ENCODE measurements at regions not wholly inside any gene's neighbourhood (a gene's known extent, or its start where the extent isn't known, plus 50 kb on each side); places are given as distances from the start of the nearest gene placed in this dataset.

GRCh38 chr9:84615544-84615943, 54.0 kb upstream of the NTRK2 start (continued):
- TF ChIP-seq ATAD3A (CRISPR knock-in tag; IDR thresholded peaks at IDR 0.05) (no peak), ZNF232 (CRISPR knock-in tag; IDR thresholded peaks at IDR 0.05; ENCODE audit: borderline replicate concordance) (no peak)

- Histone ChIP-seq H3K36me3 (replicated peaks in 1 of 2; ENCODE audit: control insufficient read depth in 1 of 2, insufficient read depth in 2 of 2, low read length in 2 of 2) (no peaks in the 10 kb centered on the region), H3K9me3 (ENCODE audit: low read length) (no peaks in the 10 kb centered on the region), H3K4me3 (replicated peaks in 1 of 3; ENCODE audit: insufficient read depth in 1 of 3, low read depth in 2 of 3, low read length in 3 of 3) (no peak overlapping the region), H3K9ac (ENCODE audit: insufficient read depth, low read depth, low read length) (no peak overlapping the region), H3K4me1 (ENCODE audit: insufficient read depth, low read length) (no peaks in the 10 kb centered on the region), H3K4me2 (ENCODE audit: low read depth, low read length) (no peak overlapping the region), H4K20me1 (ENCODE audit: insufficient read depth, low read length) (no peaks in the 10 kb centered on the region), H3K27me3 (ENCODE audit: control insufficient read depth in 1 of 2, insufficient read depth in 2 of 2, low read length in 2 of 2) (no peaks in the 10 kb centered on the region; a peak in 1 of 5 replicates), H3K79me2 (ENCODE audit: insufficient read depth, low read length) (no peaks in the 10 kb centered on the region), H2AFZ (ENCODE audit: low read length) (no peak overlapping the region), H3K27ac (ENCODE audit: extremely low read length, insufficient read depth, low read length) (no peak overlapping the region)
- no TSS peak for BruUV-seq (replicated peaks)
- CTCF ChIA-PET (ENCODE audit: low intra/inter-chr PET ratio, low total read pairs): no interaction called here
- 0% methylated on average over 4 of the region's 4 CpGs for WGBS (ENCODE audit: low lambda C conversion rate)
- ATAC-seq (no peak), FAIRE-seq (no peak), DNase-seq (ENCODE audit: low spot score) (no peak)
- in situ Hi-C loops (cut with HindIII; ENCODE audit: extremely low pct_ligation_motif_present, low pct_unique_long_range_greater_than_20kb) (no loop called here), intact Hi-C loops (cut with micrococcal nuclease; ENCODE audit: unreplicated experiment) (no loop called here)
- POLR2A ChIA-PET: no interaction called here
- no peak for TF ChIP-seq ZNF609 (CRISPR knock-in tag; IDR thresholded peaks at IDR 0.05; ENCODE audit: borderline replicate concordance)
- TF ChIP-seq, protein P1, sequence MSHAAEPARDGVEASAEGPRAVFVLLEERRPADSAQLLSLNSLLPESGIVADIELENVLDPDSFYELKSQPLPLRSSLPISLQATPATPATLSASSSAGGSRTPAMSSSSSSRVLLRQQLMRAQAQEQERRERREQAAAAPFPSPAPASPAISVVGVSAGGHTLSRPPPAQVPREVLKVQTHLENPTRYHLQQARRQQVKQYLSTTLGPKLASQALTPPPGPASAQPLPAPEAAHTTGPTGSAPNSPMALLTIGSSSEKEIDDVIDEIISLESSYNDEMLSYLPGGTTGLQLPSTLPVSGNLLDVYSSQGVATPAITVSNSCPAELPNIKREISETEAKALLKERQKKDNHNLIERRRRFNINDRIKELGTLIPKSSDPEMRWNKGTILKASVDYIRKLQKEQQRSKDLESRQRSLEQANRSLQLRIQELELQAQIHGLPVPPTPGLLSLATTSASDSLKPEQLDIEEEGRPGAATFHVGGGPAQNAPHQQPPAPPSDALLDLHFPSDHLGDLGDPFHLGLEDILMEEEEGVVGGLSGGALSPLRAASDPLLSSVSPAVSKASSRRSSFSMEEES (CRISPR knock-in tag; IDR thresholded peaks at IDR 0.05): no peak
- TF ChIP-seq IRF1 (CRISPR knock-in tag; IDR thresholded peaks at IDR 0.05; ENCODE audit: low read depth): no peak
- TF ChIP-seq, protein P2, sequence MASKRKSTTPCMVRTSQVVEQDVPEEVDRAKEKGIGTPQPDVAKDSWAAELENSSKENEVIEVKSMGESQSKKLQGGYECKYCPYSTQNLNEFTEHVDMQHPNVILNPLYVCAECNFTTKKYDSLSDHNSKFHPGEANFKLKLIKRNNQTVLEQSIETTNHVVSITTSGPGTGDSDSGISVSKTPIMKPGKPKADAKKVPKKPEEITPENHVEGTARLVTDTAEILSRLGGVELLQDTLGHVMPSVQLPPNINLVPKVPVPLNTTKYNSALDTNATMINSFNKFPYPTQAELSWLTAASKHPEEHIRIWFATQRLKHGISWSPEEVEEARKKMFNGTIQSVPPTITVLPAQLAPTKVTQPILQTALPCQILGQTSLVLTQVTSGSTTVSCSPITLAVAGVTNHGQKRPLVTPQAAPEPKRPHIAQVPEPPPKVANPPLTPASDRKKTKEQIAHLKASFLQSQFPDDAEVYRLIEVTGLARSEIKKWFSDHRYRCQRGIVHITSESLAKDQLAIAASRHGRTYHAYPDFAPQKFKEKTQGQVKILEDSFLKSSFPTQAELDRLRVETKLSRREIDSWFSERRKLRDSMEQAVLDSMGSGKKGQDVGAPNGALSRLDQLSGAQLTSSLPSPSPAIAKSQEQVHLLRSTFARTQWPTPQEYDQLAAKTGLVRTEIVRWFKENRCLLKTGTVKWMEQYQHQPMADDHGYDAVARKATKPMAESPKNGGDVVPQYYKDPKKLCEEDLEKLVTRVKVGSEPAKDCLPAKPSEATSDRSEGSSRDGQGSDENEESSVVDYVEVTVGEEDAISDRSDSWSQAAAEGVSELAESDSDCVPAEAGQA (IDR thresholded peaks at IDR 0.05; ENCODE audit: low read depth): no peak
- TF ChIP-seq, protein P2 (CRISPR knock-in tag; IDR thresholded peaks at IDR 0.05; ENCODE audit: borderline replicate concordance): no peak
- TF ChIP-seq CC2D1A (CRISPR knock-in tag; IDR thresholded peaks at IDR 0.05): no peak
- TF ChIP-seq ZSCAN21 (CRISPR knock-in tag; IDR thresholded peaks at IDR 0.05; ENCODE audit: borderline replicate concordance): no peak
- no peak for TF ChIP-seq ZNF264 (CRISPR knock-in tag; IDR thresholded peaks at IDR 0.05)
These were observed 52.0 kb upstream of the NTRK2 start for GRCh38 chr9:84617411-84618029.

Measured in HepG2 (cell line).